ENCODE measurements at regions not wholly inside any gene's neighbourhood (a gene's known extent, or its start where the extent isn't known, plus 50 kb on each side); places are given as distances from the start of the nearest gene placed in this dataset.
"Not testable (repeated sequence)": the region's sequence is repeated elsewhere in the genome, so short reads cannot be mapped to it uniquely, and the experiment has no call there.

- POLR2A ChIA-PET: no interaction called here
- no peaks in the 10 kb centered on the region for H3K36me3 Mint-ChIP-seq (ENCODE audit: low read depth)
- CTCF ChIA-PET: no interaction called here
Observed at GRCh38 chr11:13141731-13142709, 132.9 kb downstream of the RASSF10 start.

GRCh38 chr11:13143486-13144297, 133.9 kb upstream of the BMAL1 start:
- no peak for DNase-seq
- POLR2A ChIA-PET: no interaction called here
- CTCF ChIA-PET: no interaction called here
- Mint-ChIP-seq H3K9me3 (ENCODE audit: insufficient read depth) (no peaks in the 10 kb centered on the region), H3K27me3 (ENCODE audit: low read depth) (peaks cover 6% of the 10 kb centered on the region), H3K4me1 (ENCODE audit: low read depth) (no peaks in the 10 kb centered on the region), H3K36me3 (ENCODE audit: low read depth) (no peaks in the 10 kb centered on the region), H3K27ac (no peak overlapping the region), H3K4me3 (no peak overlapping the region)
- no peak for ATAC-seq

More at GRCh38 chr11:13141731-13142709, 132.9 kb downstream of the RASSF10 start:
- no peak for DNase-seq
- peaks cover 6% of the 10 kb centered on the region for H3K27me3 Mint-ChIP-seq (ENCODE audit: low read depth)
- no peaks in the 10 kb centered on the region for H3K4me1 Mint-ChIP-seq (ENCODE audit: low read depth)
- no peak for ATAC-seq
- H3K27ac Mint-ChIP-seq: no peak overlapping the region
- H3K4me3 Mint-ChIP-seq: no peak overlapping the region
- no peaks in the 10 kb centered on the region for H3K9me3 Mint-ChIP-seq (ENCODE audit: insufficient read depth)

- Mint-ChIP-seq H3K4me3 (no peak overlapping the region), H3K27me3 (ENCODE audit: low read depth) (peaks cover 5% of the 10 kb centered on the region), H3K4me1 (ENCODE audit: low read depth) (no peaks in the 10 kb centered on the region), H3K36me3 (ENCODE audit: low read depth) (no peaks in the 10 kb centered on the region), H3K27ac (no peak overlapping the region), H3K9me3 (ENCODE audit: insufficient read depth) (no peaks in the 10 kb centered on the region)
- POLR2A ChIA-PET: interaction anchor here (0.6 kb wide), 1 partner anchor 13 kb away, joined by 3 read pairs; no protein-coding TSS in a partner anchor
- ATAC-seq (no peak), DNase-seq (no peak)
- CTCF ChIA-PET: no interaction called here
Observed at GRCh38 chr11:13145461-13145860, 132.1 kb upstream of the BMAL1 start.

- ChIA-PET POLR2A (no interaction called here), CTCF (no interaction called here)
- Mint-ChIP-seq H3K4me3 (no peak overlapping the region), H3K36me3 (ENCODE audit: low read depth) (no peaks in the 10 kb centered on the region), H3K9me3 (ENCODE audit: insufficient read depth) (no peaks in the 10 kb centered on the region), H3K27ac (no peak overlapping the region), H3K4me1 (ENCODE audit: low read depth) (no peaks in the 10 kb centered on the region), H3K27me3 (ENCODE audit: low read depth) (peaks cover 3% of the 10 kb centered on the region)
- no peak for ATAC-seq
- no peak for DNase-seq
Observed at GRCh38 chr11:13149991-13150390, 127.6 kb upstream of the BMAL1 start.

GRCh38 chr11:13150487-13150886, 127.1 kb upstream of the BMAL1 start:
- no peak for DNase-seq
- ATAC-seq: no peak
- Mint-ChIP-seq H3K27me3 (ENCODE audit: low read depth) (peaks cover 3% of the 10 kb centered on the region), H3K4me3 (no peak overlapping the region), H3K4me1 (ENCODE audit: low read depth) (no peaks in the 10 kb centered on the region), H3K9me3 (ENCODE audit: insufficient read depth) (no peaks in the 10 kb centered on the region), H3K36me3 (ENCODE audit: low read depth) (no peaks in the 10 kb centered on the region), H3K27ac (no peak overlapping the region)
- CTCF ChIA-PET: no interaction called here
- POLR2A ChIA-PET: no interaction called here

GRCh38 chr11:13152264-13152663, 125.3 kb upstream of the BMAL1 start:
- POLR2A ChIA-PET: no interaction called here
- Mint-ChIP-seq H3K27ac (no peak overlapping the region), H3K36me3 (ENCODE audit: low read depth) (no peaks in the 10 kb centered on the region), H3K4me1 (ENCODE audit: low read depth) (no peaks in the 10 kb centered on the region), H3K4me3 (no peak overlapping the region), H3K27me3 (ENCODE audit: low read depth) (peaks cover 5% of the 10 kb centered on the region), H3K9me3 (ENCODE audit: insufficient read depth) (no peaks in the 10 kb centered on the region)
- no peak for DNase-seq
- CTCF ChIA-PET: no interaction called here
- no peak for ATAC-seq

GRCh38 chr11:13152736-13153541, 124.7 kb upstream of the BMAL1 start:
- Mint-ChIP-seq H3K27ac (no peak overlapping the region), H3K27me3 (ENCODE audit: low read depth) (peaks cover 5% of the 10 kb centered on the region), H3K4me3 (no peak overlapping the region), H3K36me3 (ENCODE audit: low read depth) (no peaks in the 10 kb centered on the region), H3K9me3 (ENCODE audit: insufficient read depth) (no peaks in the 10 kb centered on the region), H3K4me1 (ENCODE audit: low read depth) (no peaks in the 10 kb centered on the region)
- ChIA-PET POLR2A (no interaction called here), CTCF (no interaction called here)
- ATAC-seq: no peak
- DNase-seq: no peak

- H3K4me3 Mint-ChIP-seq; ATAC-seq; DNase-seq; H3K27me3 Mint-ChIP-seq (ENCODE audit: low read depth); H3K36me3 Mint-ChIP-seq (ENCODE audit: low read depth); H3K27ac Mint-ChIP-seq; H3K9me3 Mint-ChIP-seq (ENCODE audit: insufficient read depth); CTCF ChIA-PET; POLR2A ChIA-PET; H3K4me1 Mint-ChIP-seq (ENCODE audit: low read depth): not testable (repeated sequence)
Observed at GRCh38 chr11:13154374-13154773, 123.2 kb upstream of the BMAL1 start.

GRCh38 chr11:13160346-13160745, 117.2 kb upstream of the BMAL1 start:
- no peak for ATAC-seq
- no peaks in the 10 kb centered on the region for H3K9me3 Mint-ChIP-seq (ENCODE audit: insufficient read depth)
- no peak for DNase-seq
- POLR2A ChIA-PET: no interaction called here
- no peaks in the 10 kb centered on the region for H3K4me1 Mint-ChIP-seq (ENCODE audit: low read depth)
- peaks cover 14% of the 10 kb centered on the region for H3K27me3 Mint-ChIP-seq (ENCODE audit: low read depth)
- H3K4me3 Mint-ChIP-seq: no peak overlapping the region
- H3K36me3 Mint-ChIP-seq (ENCODE audit: low read depth): no peaks in the 10 kb centered on the region
- no peak overlapping the region for H3K27ac Mint-ChIP-seq
- CTCF ChIA-PET: no interaction called here

GRCh38 chr11:13160806-13161205, 116.8 kb upstream of the BMAL1 start:
- Mint-ChIP-seq H3K9me3 (ENCODE audit: insufficient read depth) (no peaks in the 10 kb centered on the region), H3K27me3 (ENCODE audit: low read depth) (peaks cover 16% of the 10 kb centered on the region), H3K4me1 (ENCODE audit: low read depth) (no peaks in the 10 kb centered on the region), H3K4me3 (no peak overlapping the region), H3K27ac (no peak overlapping the region), H3K36me3 (ENCODE audit: low read depth) (no peaks in the 10 kb centered on the region)
- DNase-seq: no peak
- POLR2A ChIA-PET: no interaction called here
- no peak for ATAC-seq
- CTCF ChIA-PET: no interaction called here

- Mint-ChIP-seq H3K36me3 (ENCODE audit: low read depth) (no peaks in the 10 kb centered on the region), H3K4me1 (ENCODE audit: low read depth) (no peaks in the 10 kb centered on the region)
- DNase-seq: no peak
Observed at GRCh38 chr11:13163158-13163557, 114.4 kb upstream of the BMAL1 start.

GRCh38 chr11:13166036-13166435, 111.6 kb upstream of the BMAL1 start:
- H3K36me3 Mint-ChIP-seq (ENCODE audit: low read depth): no peaks in the 10 kb centered on the region

More at GRCh38 chr11:13163158-13163557, 114.4 kb upstream of the BMAL1 start:
- ChIA-PET POLR2A (no interaction called here), CTCF (no interaction called here)
- Mint-ChIP-seq H3K27ac (no peak overlapping the region), H3K27me3 (ENCODE audit: low read depth) (peaks cover 18% of the 10 kb centered on the region), H3K9me3 (ENCODE audit: insufficient read depth) (no peaks in the 10 kb centered on the region), H3K4me3 (no peak overlapping the region)
- no peak for ATAC-seq

More at GRCh38 chr11:13166036-13166435, 111.6 kb upstream of the BMAL1 start:
- Mint-ChIP-seq H3K27me3 (ENCODE audit: low read depth) (peaks cover 11% of the 10 kb centered on the region), H3K4me3 (no peak overlapping the region), H3K4me1 (ENCODE audit: low read depth) (no peaks in the 10 kb centered on the region), H3K9me3 (ENCODE audit: insufficient read depth) (no peaks in the 10 kb centered on the region), H3K27ac (no peak overlapping the region)
- CTCF ChIA-PET: no interaction called here
- ATAC-seq: no peak
- no peak for DNase-seq
- POLR2A ChIA-PET: no interaction called here
